ENCODE measurements at regions not wholly inside any gene's neighbourhood (a gene's known extent, or its start where the extent isn't known, plus 50 kb on each side); places are given as distances from the start of the nearest gene placed in this dataset.
A peak's percentile ranks its signal among the peaks of the same experiment; 100 is the strongest.

- Histone ChIP-seq H3K9ac (ENCODE audit: low read length) (no peak overlapping the region), H3K4me3 (ENCODE audit: low read length) (no peak overlapping the region), H3K4me1 (ENCODE audit: control insufficient read depth, insufficient read depth, low read length) (peaks cover 4% of the 10 kb centered on the region), H3K36me3 (ENCODE audit: control insufficient read depth, insufficient read depth, low read length, severe bottlenecking) (no peaks in the 10 kb centered on the region), H3K9me3 (ENCODE audit: control insufficient read depth, low read length) (peaks cover 8% of the 10 kb centered on the region), H3K27me3 (replicated peaks; ENCODE audit: control insufficient read depth, insufficient read depth, low read length) (no peaks in the 10 kb centered on the region)
- no peak for DNase-seq (ENCODE audit: low read depth)
Measured at GRCh38 chr1:219310181-219310728, 136.6 kb downstream of the LYPLAL1 start.

GRCh38 chr1:219308367-219308766 is 134.7 kb downstream of the LYPLAL1 start:
- Histone ChIP-seq H3K9ac (ENCODE audit: low read length) (no peak overlapping the region), H3K27me3 (replicated peaks; ENCODE audit: control insufficient read depth, insufficient read depth, low read length) (no peaks in the 10 kb centered on the region), H3K36me3 (ENCODE audit: control insufficient read depth, insufficient read depth, low read length, severe bottlenecking) (no peaks in the 10 kb centered on the region), H3K4me1 (ENCODE audit: control insufficient read depth, insufficient read depth, low read length) (peaks cover 14% of the 10 kb centered on the region), H3K9me3 (ENCODE audit: control insufficient read depth, low read length) (peaks cover 8% of the 10 kb centered on the region), H3K4me3 (ENCODE audit: low read length) (no peak overlapping the region)
- no peak for DNase-seq (ENCODE audit: low read depth)

GRCh38 chr1:219304227-219305226 is 130.8 kb downstream of the LYPLAL1 start:
- Histone ChIP-seq H3K4me3 (ENCODE audit: low read length) (peak overlapping the region; percentile 30), H3K36me3 (ENCODE audit: control insufficient read depth, insufficient read depth, low read length, severe bottlenecking) (no peaks in the 10 kb centered on the region), H3K9me3 (ENCODE audit: control insufficient read depth, low read length) (peaks cover 6% of the 10 kb centered on the region), H3K4me1 (ENCODE audit: control insufficient read depth, insufficient read depth, low read length) (peaks cover 13% of the 10 kb centered on the region), H3K9ac (ENCODE audit: low read length) (no peak overlapping the region), H3K27me3 (replicated peaks; ENCODE audit: control insufficient read depth, insufficient read depth, low read length) (no peaks in the 10 kb centered on the region)
- peak; percentile 64 for DNase-seq (ENCODE audit: low read depth)

- DNase-seq (ENCODE audit: low read depth), result no peak
- H3K36me3 ChIP-seq (ENCODE audit: control insufficient read depth, insufficient read depth, low read length, severe bottlenecking), result no peaks in the 10 kb centered on the region
- H3K9ac ChIP-seq (ENCODE audit: low read length), result no peak overlapping the region
- H3K27me3 ChIP-seq (replicated peaks; ENCODE audit: control insufficient read depth, insufficient read depth, low read length), result no peaks in the 10 kb centered on the region
- H3K4me3 ChIP-seq (ENCODE audit: low read length), result no peak overlapping the region
- peaks cover 26% of the 10 kb centered on the region for H3K4me1 ChIP-seq (ENCODE audit: control insufficient read depth, insufficient read depth, low read length)
- peaks cover 6% of the 10 kb centered on the region for H3K9me3 ChIP-seq (ENCODE audit: control insufficient read depth, low read length)
Measured at GRCh38 chr1:219302697-219303096, 129.0 kb downstream of the LYPLAL1 start.

- no peak overlapping the region for H3K9ac ChIP-seq (ENCODE audit: low read length)
- no peaks in the 10 kb centered on the region for H3K27me3 ChIP-seq (replicated peaks; ENCODE audit: control insufficient read depth, insufficient read depth, low read length)
- peak overlapping the region; percentile 44 for H3K4me3 ChIP-seq (ENCODE audit: low read length)
- H3K36me3 ChIP-seq (ENCODE audit: control insufficient read depth, insufficient read depth, low read length, severe bottlenecking), result no peaks in the 10 kb centered on the region
- no peak for DNase-seq (ENCODE audit: low read depth)
- H3K4me1 ChIP-seq (ENCODE audit: control insufficient read depth, insufficient read depth, low read length), result peaks cover 36% of the 10 kb centered on the region
- H3K9me3 ChIP-seq (ENCODE audit: control insufficient read depth, low read length), result no peaks in the 10 kb centered on the region
Measured at GRCh38 chr1:219299420-219299819, 125.7 kb downstream of the LYPLAL1 start.

- DNase-seq (ENCODE audit: low read depth), result peak; percentile 26
- H3K9ac ChIP-seq (ENCODE audit: low read length), result no peak overlapping the region
- H3K9me3 ChIP-seq (ENCODE audit: control insufficient read depth, low read length), result no peaks in the 10 kb centered on the region
- no peaks in the 10 kb centered on the region for H3K27me3 ChIP-seq (replicated peaks; ENCODE audit: control insufficient read depth, insufficient read depth, low read length)
- peaks cover 30% of the 10 kb centered on the region for H3K4me1 ChIP-seq (ENCODE audit: control insufficient read depth, insufficient read depth, low read length)
- no peaks in the 10 kb centered on the region for H3K36me3 ChIP-seq (ENCODE audit: control insufficient read depth, insufficient read depth, low read length, severe bottlenecking)
- peak overlapping the region; percentile 44 for H3K4me3 ChIP-seq (ENCODE audit: low read length)
Measured at GRCh38 chr1:219298571-219299148, 125.0 kb downstream of the LYPLAL1 start.

- peak; percentile 53 for DNase-seq (ENCODE audit: low read depth)
- H3K4me1 ChIP-seq (ENCODE audit: control insufficient read depth, insufficient read depth, low read length), result peaks cover 34% of the 10 kb centered on the region
- no peak overlapping the region for H3K9ac ChIP-seq (ENCODE audit: low read length)
- no peaks in the 10 kb centered on the region for H3K9me3 ChIP-seq (ENCODE audit: control insufficient read depth, low read length)
- H3K4me3 ChIP-seq (ENCODE audit: low read length), result no peak overlapping the region
- H3K27me3 ChIP-seq (replicated peaks; ENCODE audit: control insufficient read depth, insufficient read depth, low read length), result no peaks in the 10 kb centered on the region
- H3K36me3 ChIP-seq (ENCODE audit: control insufficient read depth, insufficient read depth, low read length, severe bottlenecking), result no peaks in the 10 kb centered on the region
Measured at GRCh38 chr1:219296430-219297355, 123.0 kb downstream of the LYPLAL1 start.

- no peak overlapping the region for H3K4me3 ChIP-seq (ENCODE audit: low read length)
- H3K9me3 ChIP-seq (ENCODE audit: control insufficient read depth, low read length), result no peaks in the 10 kb centered on the region
- DNase-seq (ENCODE audit: low read depth), result no peak
- no peaks in the 10 kb centered on the region for H3K27me3 ChIP-seq (replicated peaks; ENCODE audit: control insufficient read depth, insufficient read depth, low read length)
- no peak overlapping the region for H3K9ac ChIP-seq (ENCODE audit: low read length)
- H3K4me1 ChIP-seq (ENCODE audit: control insufficient read depth, insufficient read depth, low read length), result peaks cover 28% of the 10 kb centered on the region
- no peaks in the 10 kb centered on the region for H3K36me3 ChIP-seq (ENCODE audit: control insufficient read depth, insufficient read depth, low read length, severe bottlenecking)
Measured at GRCh38 chr1:219294251-219294650, 120.6 kb downstream of the LYPLAL1 start.

- H3K4me1 ChIP-seq (ENCODE audit: control insufficient read depth, insufficient read depth, low read length), result peaks cover 22% of the 10 kb centered on the region
- DNase-seq (ENCODE audit: low read depth), result peak; percentile 20
- H3K9ac ChIP-seq (ENCODE audit: low read length), result no peak overlapping the region
- no peak overlapping the region for H3K4me3 ChIP-seq (ENCODE audit: low read length)
- H3K9me3 ChIP-seq (ENCODE audit: control insufficient read depth, low read length), result no peaks in the 10 kb centered on the region
- no peaks in the 10 kb centered on the region for H3K27me3 ChIP-seq (replicated peaks; ENCODE audit: control insufficient read depth, insufficient read depth, low read length)
- H3K36me3 ChIP-seq (ENCODE audit: control insufficient read depth, insufficient read depth, low read length, severe bottlenecking), result no peaks in the 10 kb centered on the region
Measured at GRCh38 chr1:219293410-219293809, 119.7 kb downstream of the LYPLAL1 start.

GRCh38 chr1:219292999-219293398 is 119.3 kb downstream of the LYPLAL1 start:
- H3K4me1 ChIP-seq (ENCODE audit: control insufficient read depth, insufficient read depth, low read length), result peaks cover 18% of the 10 kb centered on the region
- no peaks in the 10 kb centered on the region for H3K27me3 ChIP-seq (replicated peaks; ENCODE audit: control insufficient read depth, insufficient read depth, low read length)
- H3K9me3 ChIP-seq (ENCODE audit: control insufficient read depth, low read length), result no peaks in the 10 kb centered on the region
- H3K36me3 ChIP-seq (ENCODE audit: control insufficient read depth, insufficient read depth, low read length, severe bottlenecking), result no peaks in the 10 kb centered on the region
- H3K9ac ChIP-seq (ENCODE audit: low read length), result no peak overlapping the region
- DNase-seq (ENCODE audit: low read depth), result no peak
- no peak overlapping the region for H3K4me3 ChIP-seq (ENCODE audit: low read length)
